Testis (tissue), 2 donors: ENCODE measurements at regions not wholly inside any gene's neighbourhood (a gene's known extent, or its start where the extent isn't known, plus 50 kb on each side); places are given as distances from the start of the nearest gene placed in this dataset.

Experiments used
- DNase-seq: peaks from one replicate; pipeline ENCODE4 v3.0.0-alpha.2; 2019
- H3K27ac ChIP-seq, 2 donors: fragments of 200-600 bp; sonication (generic); one replicate each; pipeline ENCODE4 v1.5.1; 2019
- H3K27me3 ChIP-seq: fragments of 200-600 bp; sonication (generic); one replicate; pipeline ENCODE4 v1.5.1; 2019
- H3K36me3 ChIP-seq: fragments of 200-600 bp; sonication (generic); one replicate; pipeline ENCODE4 v1.5.1; 2017; ENCODE audit warnings: low read depth; ENCODE audit errors: missing control alignments
- H3K4me1 ChIP-seq: fragments of 200-600 bp; sonication (generic); one replicate; pipeline ENCODE4 v1.5.1; 2019
- H3K4me3 ChIP-seq, 2 donors: fragments of 200-600 bp; sonication (generic); one replicate each; pipeline ENCODE4 v1.5.1; 2017 to 2019
- H3K9me3 ChIP-seq: fragments of 200-600 bp; sonication (generic); one replicate; pipeline ENCODE4 v1.5.1; 2017
- POLR2A ChIP-seq: fragments of 450-650 bp; IDR thresholded peaks from one replicate; pipeline ENCODE4 v1.6.1; 2017; ENCODE audit warnings: antibody characterized with exemption, mild to moderate bottlenecking, moderate library complexity
- WGBS, 2 donors: methylation state at CpG; one replicate each; pipeline ENCODE4 v1.1.5; 2018; 5-methylcytosine and 5-hydroxymethylcytosine counted together
- intact Hi-C: fragments of 100-400 bp; cut with DNase I; formaldehyde crosslinking; loops from one replicate; pipeline ENCODE4 v1.15.1; 2023; ENCODE audit warnings: low total_unique reads
- TF ChIP-seq, protein P1 (sequence below), 3 experiments: fragments of 450-650 bp in 2 of 3; fragments of 200-600 bp in 1 of 3; sonication (generic) in 1 of 3; IDR thresholded peaks; one replicate each; pipeline ENCODE4 v1.5.1; 2016 to 2019; ENCODE audit warnings: antibody characterized with exemption in 3 of 3, mild to moderate bottlenecking in 2 of 3, moderate library complexity in 1 of 3

DNA sequence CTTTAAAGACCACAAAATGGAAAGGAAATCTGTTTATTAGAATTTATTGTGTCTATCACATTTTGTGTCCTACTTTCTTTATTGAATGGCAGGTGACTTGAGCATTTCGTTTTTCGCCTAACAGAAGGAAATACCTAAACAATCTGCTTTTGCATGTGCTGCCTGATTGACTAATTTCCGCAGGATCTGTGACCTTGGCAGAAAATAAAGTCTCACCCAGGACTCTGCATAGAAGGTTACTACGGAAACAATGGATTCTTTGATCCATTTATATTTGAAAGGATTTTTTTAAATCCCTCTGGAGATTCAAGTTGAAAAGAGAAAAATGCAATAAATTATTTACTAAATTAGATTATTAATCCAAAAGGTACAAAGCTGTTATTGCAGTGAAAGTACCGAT, 61.0 kb upstream of the CAST start:
- 61 to 62% methylated on average over 5 of the region's 5 CpGs for WGBS, 2 donors
- Histone ChIP-seq H3K4me1 (no peaks in the 10 kb centered on the region), H3K4me3 (no peak overlapping the region), H3K9me3 (no peaks in the 10 kb centered on the region), H3K36me3 (no peaks in the 10 kb centered on the region), H3K27ac (no peak overlapping the region), H3K27me3 (no peaks in the 10 kb centered on the region)
- DNase-seq, result no peak
- intact Hi-C loops, result no loop called here
- TF ChIP-seq, protein P1, sequence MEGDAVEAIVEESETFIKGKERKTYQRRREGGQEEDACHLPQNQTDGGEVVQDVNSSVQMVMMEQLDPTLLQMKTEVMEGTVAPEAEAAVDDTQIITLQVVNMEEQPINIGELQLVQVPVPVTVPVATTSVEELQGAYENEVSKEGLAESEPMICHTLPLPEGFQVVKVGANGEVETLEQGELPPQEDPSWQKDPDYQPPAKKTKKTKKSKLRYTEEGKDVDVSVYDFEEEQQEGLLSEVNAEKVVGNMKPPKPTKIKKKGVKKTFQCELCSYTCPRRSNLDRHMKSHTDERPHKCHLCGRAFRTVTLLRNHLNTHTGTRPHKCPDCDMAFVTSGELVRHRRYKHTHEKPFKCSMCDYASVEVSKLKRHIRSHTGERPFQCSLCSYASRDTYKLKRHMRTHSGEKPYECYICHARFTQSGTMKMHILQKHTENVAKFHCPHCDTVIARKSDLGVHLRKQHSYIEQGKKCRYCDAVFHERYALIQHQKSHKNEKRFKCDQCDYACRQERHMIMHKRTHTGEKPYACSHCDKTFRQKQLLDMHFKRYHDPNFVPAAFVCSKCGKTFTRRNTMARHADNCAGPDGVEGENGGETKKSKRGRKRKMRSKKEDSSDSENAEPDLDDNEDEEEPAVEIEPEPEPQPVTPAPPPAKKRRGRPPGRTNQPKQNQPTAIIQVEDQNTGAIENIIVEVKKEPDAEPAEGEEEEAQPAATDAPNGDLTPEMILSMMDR (IDR thresholded peaks at IDR 0.05), result no peak
- no peak for TF ChIP-seq POLR2A

DNA sequence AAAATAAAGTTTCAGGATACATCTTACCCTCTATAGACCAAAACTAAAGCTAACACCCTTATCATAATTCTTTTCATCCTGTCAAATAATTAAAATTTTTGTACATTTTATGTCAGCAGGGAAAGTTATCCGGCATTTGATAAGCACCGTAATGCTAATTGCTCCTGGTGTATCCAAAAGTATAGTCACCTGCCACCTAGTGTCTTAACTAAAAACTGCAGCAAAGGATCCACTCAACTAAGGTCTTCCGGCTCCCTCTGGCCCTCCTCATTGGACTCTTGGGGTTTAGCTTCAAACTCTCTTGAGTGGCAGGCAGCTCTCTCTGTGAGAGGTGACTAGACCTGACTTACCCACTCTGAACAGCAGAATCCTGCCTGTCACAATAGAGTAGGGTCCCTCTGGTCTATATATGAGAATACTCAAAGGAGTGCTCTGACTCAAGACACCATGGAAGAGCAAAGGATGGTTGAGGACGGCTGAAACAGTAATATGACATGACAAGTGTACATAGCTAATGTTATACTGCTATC, 60.4 kb upstream of the CAST start:
- TF ChIP-seq, protein P1 (IDR thresholded peaks at IDR 0.05), result peak; percentile 69 to 85 (median 74)
- TF ChIP-seq POLR2A, result no peak
- Histone ChIP-seq H3K27me3 (no peaks in the 10 kb centered on the region), H3K4me3 (no peak overlapping the region), H3K36me3 (no peaks in the 10 kb centered on the region), H3K9me3 (no peaks in the 10 kb centered on the region), H3K27ac (no peak overlapping the region), H3K4me1 (no peaks in the 10 kb centered on the region)
- DNase-seq, result peak; percentile 81
- intact Hi-C loops, result no loop called here
- 31 to 41% methylated on average over 4 of the region's 4 CpGs for WGBS, 2 donors

DNA sequence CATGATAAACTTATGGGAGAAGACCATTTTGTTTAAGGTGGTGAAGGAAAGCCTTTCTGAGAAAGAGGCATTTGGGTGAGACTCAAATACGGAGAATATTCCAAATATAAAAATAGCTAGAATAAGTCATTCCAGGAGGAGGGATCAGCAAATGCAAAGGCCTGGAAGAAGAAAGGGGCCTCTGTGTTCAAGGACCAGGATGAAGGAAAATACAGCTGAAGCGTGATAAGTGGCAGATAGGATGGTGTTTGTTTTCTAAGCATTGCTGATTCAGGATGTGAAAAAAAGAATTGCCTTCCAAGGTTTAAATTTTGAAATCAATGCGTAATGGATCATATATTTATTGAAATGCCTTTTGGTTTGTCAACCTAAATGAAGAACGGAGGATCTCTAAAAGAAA, 59.4 kb upstream of the CAST start:
- Histone ChIP-seq H3K27ac (no peak overlapping the region), H3K27me3 (no peaks in the 10 kb centered on the region), H3K4me1 (no peaks in the 10 kb centered on the region), H3K4me3 (no peak overlapping the region), H3K36me3 (no peaks in the 10 kb centered on the region), H3K9me3 (no peaks in the 10 kb centered on the region)
- WGBS, 2 donors, result 73% methylated on average over 4 of the region's 4 CpGs
- no peak for DNase-seq
- TF ChIP-seq POLR2A, result no peak
- TF ChIP-seq, protein P1 (IDR thresholded peaks at IDR 0.05), result no peak
- intact Hi-C loops, result no loop called here

DNA sequence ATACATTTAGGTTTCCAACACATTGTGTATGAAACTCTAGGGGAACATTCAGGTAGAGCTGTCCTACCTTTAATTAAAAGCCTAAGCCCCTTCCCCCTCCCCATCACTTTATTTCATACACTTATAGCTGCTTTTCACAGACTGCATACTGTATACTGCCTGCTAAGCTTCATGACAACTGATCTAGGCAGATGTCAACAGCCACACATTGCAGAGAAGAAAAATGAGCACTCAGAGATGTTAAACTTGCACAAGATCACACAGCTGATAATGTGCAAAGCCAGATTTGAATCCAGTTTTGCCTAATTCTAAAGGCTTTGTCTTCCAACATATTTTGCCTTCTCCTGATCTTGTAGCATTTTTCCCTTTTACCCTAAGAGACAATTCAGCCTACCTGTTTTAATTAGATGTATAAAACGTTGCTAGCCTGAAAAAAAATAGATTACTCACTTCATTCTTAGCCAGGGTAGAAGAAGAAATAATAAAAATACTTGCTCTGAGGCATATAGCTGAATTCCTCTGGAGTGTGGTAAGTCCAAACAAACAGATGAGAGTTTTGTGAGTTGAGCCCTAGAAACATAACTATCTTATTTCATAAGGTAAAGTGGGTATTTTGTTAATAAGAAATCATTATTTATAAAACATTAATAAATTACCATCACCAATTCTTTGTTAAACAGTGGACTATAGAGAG, 56.9 kb upstream of the CAST start:
- Histone ChIP-seq H3K27ac (no peak overlapping the region), H3K4me3 (no peak overlapping the region), H3K4me1 (no peaks in the 10 kb centered on the region), H3K9me3 (no peaks in the 10 kb centered on the region), H3K27me3 (no peaks in the 10 kb centered on the region), H3K36me3 (no peaks in the 10 kb centered on the region)
- intact Hi-C loops, result no loop called here
- no peak for TF ChIP-seq POLR2A
- TF ChIP-seq, protein P1 (IDR thresholded peaks at IDR 0.05), result no peak
- 77 to 82% methylated on average over 1 of the region's 1 CpG for WGBS, 2 donors
- no peak for DNase-seq

DNA sequence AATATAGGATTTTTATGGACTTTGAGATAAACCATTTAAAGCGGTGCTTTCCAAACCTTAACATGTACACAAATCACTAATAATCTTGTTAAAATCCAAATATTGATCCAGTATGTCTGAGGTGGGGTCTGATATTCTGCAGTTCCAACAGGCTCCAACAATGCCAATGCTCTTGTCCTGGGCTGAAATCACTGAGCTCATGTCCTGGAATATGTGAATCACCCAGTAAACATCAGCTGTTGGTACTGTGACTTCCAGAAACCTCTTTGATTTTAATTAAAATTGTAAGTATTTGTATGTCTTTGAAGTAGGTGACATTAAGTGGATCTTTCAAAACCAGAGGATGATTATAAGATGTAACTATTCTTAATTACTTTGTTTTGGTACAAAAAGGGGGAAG, 52.8 kb upstream of the CAST start:
- WGBS, 2 donors, result 0 to 100% methylated on average over 1 of the region's 1 CpG
- H3K9me3 ChIP-seq, result no peaks in the 10 kb centered on the region
- H3K27ac ChIP-seq, result no peak overlapping the region
- no peaks in the 10 kb centered on the region for H3K36me3 ChIP-seq
- no peaks in the 10 kb centered on the region for H3K27me3 ChIP-seq
- TF ChIP-seq POLR2A, result no peak
- TF ChIP-seq, protein P1 (IDR thresholded peaks at IDR 0.05), result no peak
- no peaks in the 10 kb centered on the region for H3K4me1 ChIP-seq
- no peak for DNase-seq
- intact Hi-C loops, result no loop called here
- no peak overlapping the region for H3K4me3 ChIP-seq
